NCI-H2196 treated with DMSO at 0.1 percent for 48 hours (cell line): ENCODE measurements at regions not wholly inside any gene's neighbourhood (a gene's known extent, or its start where the extent isn't known, plus 50 kb on each side); places are given as distances from the start of the nearest gene placed in this dataset.

Experiments used
- DNase-seq: peaks from one replicate; lab custom pipeline; 2025; ENCODE audit not compliant: unreplicated experiment; lab: John Stamatoyannopoulos, UW

- DNase-seq, result no peak
These were observed 90.5 kb upstream of the DBX1 start for GRCh38 chr11:20250644-20251247.

- no peak for DNase-seq
These were observed 89.5 kb upstream of the DBX1 start for GRCh38 chr11:20249796-20250195.

GRCh38 chr11:20249378-20249777 is 89.1 kb upstream of the DBX1 start:
- DNase-seq, result no peak

- no peak for DNase-seq
These were observed 88.6 kb upstream of the DBX1 start for GRCh38 chr11:20248871-20249270.

- no peak for DNase-seq
These were observed 88.0 kb upstream of the DBX1 start for GRCh38 chr11:20248121-20248772.

GRCh38 chr11:20247591-20248007 is 87.3 kb upstream of the DBX1 start:
- DNase-seq, result no peak

- no peak for DNase-seq
These were observed 83.7 kb upstream of the DBX1 start for GRCh38 chr11:20243974-20244373.

- DNase-seq, result peak; percentile 57
These were observed 78.4 kb upstream of the DBX1 start for GRCh38 chr11:20238712-20239111.

- DNase-seq, result no peak
These were observed 74.9 kb upstream of the DBX1 start for GRCh38 chr11:20235164-20235563.

GRCh38 chr11:20227631-20228030 is 67.4 kb upstream of the DBX1 start:
- no peak for DNase-seq

GRCh38 chr11:20226933-20227332 is 66.7 kb upstream of the DBX1 start:
- DNase-seq, result no peak

GRCh38 chr11:20221566-20221965 is 61.3 kb upstream of the DBX1 start:
- DNase-seq, result no peak

- DNase-seq, result peak; percentile 17
These were observed 53.5 kb upstream of the DBX1 start for GRCh38 chr11:20213790-20214189.

- no peak for DNase-seq
These were observed 51.4 kb upstream of the DBX1 start for GRCh38 chr11:20211691-20212090.
